GM12878 (cell line): ENCODE measurements at regions not wholly inside any gene's neighbourhood (a gene's known extent, or its start where the extent isn't known, plus 50 kb on each side); places are given as distances from the start of the nearest gene placed in this dataset.

ENCODE experiments used
- ATAC-seq: fragments of 200-7000 bp; cut with Tn5 transposase; 3 replicates; pipeline ENCODE4 v1.9.1; 2020; ENCODE audit warnings: mild to moderate bottlenecking, moderate library complexity
- BruUV-seq: library from RNA; stranded (reverse); fragments of 400-500 nt; replicated peaks from 2 replicates; lab custom pipeline; 2021; lab: Mats Ljungman, UMichigan
- CTCF ChIA-PET: fragments of 300-600 bp; sonication (Branson Sonifier 250); formaldehyde crosslinking; extraction: SDS; loops from one replicate; lab custom pipeline; 2021; ENCODE audit warnings: inconsistent platforms; lab: Yijun Ruan, JAX
- POLR2A ChIA-PET: fragments of 350-600 bp; formaldehyde crosslinking; extraction: SDS; loops from one replicate; lab custom pipeline; 2021; ENCODE audit warnings: inconsistent platforms; lab: Charles Lee
- RAD21 ChIA-PET: fragments of 300-600 bp; sonication (Branson Sonifier 250); formaldehyde crosslinking; loops from one replicate; lab custom pipeline; 2023; ENCODE audit warnings: antibody characterized with exemption; ENCODE audit not compliant: unreplicated experiment; lab: Charles Lee
- SMC1A ChIA-PET: fragments of 300-600 bp; sonication (Branson Sonifier 250); formaldehyde crosslinking; loops from one replicate; lab custom pipeline; 2023; ENCODE audit not compliant: unreplicated experiment, uncharacterized antibody; lab: Charles Lee
- DNase-seq: peaks from one replicate; pipeline ENCODE4 v3.0.0-alpha.2; 2011; ENCODE audit warnings: low read depth, low spot score
- FAIRE-seq: peaks from 3 replicates; lab custom pipeline; 2011; peaks lifted over from hg19 to GRCh38; lab: Jason Lieb, UNC
- H2AFZ ChIP-seq: 2 replicates; pipeline ENCODE4 v1.6.0; 2011; ENCODE audit warnings: low read depth, low read length, control low read depth; ENCODE audit not compliant: control insufficient read depth
- H3K27ac ChIP-seq: 2 replicates; pipeline ENCODE4 v1.5.1; 2011; ENCODE audit warnings: control low read depth; ENCODE audit not compliant: control insufficient read depth, insufficient read depth
- H3K27me3 ChIP-seq, 2 experiments: replicated peaks in 1 of 2; 2 replicates each; pipeline versions ENCODE4 v1.6.0 to v1.6.1; 2011; ENCODE audit warnings: low read length in 1 of 2; ENCODE audit not compliant: control insufficient read depth in 2 of 2, insufficient read depth in 2 of 2
- H3K36me3 ChIP-seq, 2 experiments: 2 replicates each; pipeline ENCODE4 v1.5.1; 2011; ENCODE audit warnings: low read length in 1 of 2; ENCODE audit not compliant: control insufficient read depth in 2 of 2, insufficient read depth in 2 of 2
- H3K4me1 ChIP-seq: 2 replicates; pipeline ENCODE4 v1.6.1; 2011; ENCODE audit warnings: mild to moderate bottlenecking, low read length, moderate library complexity, mixed read lengths; ENCODE audit not compliant: control insufficient read depth, insufficient read depth
- H3K4me2 ChIP-seq: 2 replicates; pipeline ENCODE4 v1.6.0; 2011; ENCODE audit warnings: control low read depth; ENCODE audit not compliant: control insufficient read depth, insufficient read depth
- H3K4me3 ChIP-seq: fragments of 200-600 bp; sonication (generic); 2 replicates; pipeline ENCODE4 v1.5.1; 2016
- H3K79me2 ChIP-seq: 2 replicates; pipeline ENCODE4 v1.6.0; 2011; ENCODE audit warnings: low read length; ENCODE audit not compliant: control insufficient read depth, insufficient read depth
- H3K9ac ChIP-seq: 2 replicates; pipeline ENCODE4 v1.8.0; 2011; ENCODE audit warnings: low read length, control low read depth, mixed read lengths; ENCODE audit not compliant: control insufficient read depth, insufficient read depth
- H3K9me3 ChIP-seq: replicated peaks from 3 replicates; pipeline ENCODE4 v1.5.1; 2011; ENCODE audit warnings: mild to moderate bottlenecking, low read length; ENCODE audit not compliant: control insufficient read depth, insufficient read depth
- H4K20me1 ChIP-seq: 2 replicates; pipeline ENCODE4 v1.6.0; 2011; ENCODE audit not compliant: control insufficient read depth, insufficient read depth
- ATF7 ChIP-seq: fragments of 450-650 bp; IDR thresholded peaks from 2 replicates; pipeline ENCODE4 v1.6.1; 2016; ENCODE audit warnings: low read depth, mild to moderate bottlenecking
- BHLHE40 ChIP-seq, 2 experiments: fragments of 450-650 bp in 1 of 2; IDR thresholded peaks; 2 replicates each; pipeline ENCODE4 v1.6.1; 2011 to 2017; ENCODE audit warnings: low read depth in 2 of 2, borderline replicate concordance in 1 of 2, improper control_type of control experiment in 1 of 2, low read length in 1 of 2, mild to moderate bottlenecking in 1 of 2
- FOXK2 ChIP-seq: fragments of 450-650 bp; IDR thresholded peaks from 2 replicates; pipeline ENCODE4 v1.6.1; 2017; ENCODE audit warnings: mild to moderate bottlenecking, moderate library complexity
- HDAC6 ChIP-seq: fragments of 200-600 bp; sonication (generic); IDR thresholded peaks from one replicate; pipeline ENCODE4 v1.8.0; 2017; ENCODE audit warnings: antibody characterized with exemption; ENCODE audit not compliant: unreplicated experiment
- JUNB ChIP-seq: IDR thresholded peaks from 2 replicates; pipeline ENCODE4 v1.6.1; 2016; ENCODE audit warnings: antibody characterized with exemption, mild to moderate bottlenecking
- JUND ChIP-seq: IDR thresholded peaks from 2 replicates; pipeline ENCODE4 v1.6.1; 2012; ENCODE audit warnings: low read depth, mild to moderate bottlenecking, low read length, improper control_type of control experiment, moderate library complexity
- KAT2A ChIP-seq: conservative IDR thresholded peaks from 2 replicates; pipeline ENCODE4 v1.6.1; 2011; ENCODE audit warnings: low read depth, low read length; ENCODE audit not compliant: control insufficient read depth
- ZSCAN29 ChIP-seq: fragments of 450-650 bp; IDR thresholded peaks from 2 replicates; pipeline ENCODE4 v1.6.1; 2017; ENCODE audit warnings: mild to moderate bottlenecking, moderate library complexity
- WGBS: methylation state at CpG from one replicate; pipeline ENCODE4 v1.1.6; 2016; ENCODE audit warnings: low lambda C conversion rate; ENCODE audit not compliant: insufficient replicate concordance, insufficient coverage; ENCODE audit errors: missing lambda C conversion rate; 5-methylcytosine and 5-hydroxymethylcytosine counted together
- in situ Hi-C: fragments of 300-500 bp; cut with MboI; formaldehyde crosslinking; loops from 9 replicates; pipeline ENCODE4 v1.14.3; 2018; ENCODE audit warnings: mixed read lengths
- intact Hi-C: fragments of 100-400 bp; cut with micrococcal nuclease; formaldehyde crosslinking; loops from one replicate; pipeline ENCODE4 v1.14.2; 2022; ENCODE audit not compliant: unreplicated experiment
- TF ChIP-seq, protein P1 (sequence below): IDR thresholded peaks from 2 replicates; pipeline ENCODE4 v1.6.1; 2012; ENCODE audit warnings: mild to moderate bottlenecking, low read depth, low read length
- TF ChIP-seq, protein P2 (sequence below): fragments of 450-650 bp; IDR thresholded peaks from 2 replicates; pipeline ENCODE4 v1.6.1; 2017; ENCODE audit warnings: antibody characterized with exemption, mild to moderate bottlenecking, moderate library complexity
- TF ChIP-seq, protein P3 (sequence below): fragments of 450-650 bp; IDR thresholded peaks from 2 replicates; pipeline ENCODE4 v1.6.1; 2017; ENCODE audit warnings: low read depth, mild to moderate bottlenecking, moderate library complexity
- TF ChIP-seq, protein P4 (sequence below): IDR thresholded peaks from 2 replicates; pipeline ENCODE4 v1.6.1; 2011; ENCODE audit warnings: mild to moderate bottlenecking, low read depth, low read length, moderate library complexity; ENCODE audit not compliant: insufficient replicate concordance

DNA sequence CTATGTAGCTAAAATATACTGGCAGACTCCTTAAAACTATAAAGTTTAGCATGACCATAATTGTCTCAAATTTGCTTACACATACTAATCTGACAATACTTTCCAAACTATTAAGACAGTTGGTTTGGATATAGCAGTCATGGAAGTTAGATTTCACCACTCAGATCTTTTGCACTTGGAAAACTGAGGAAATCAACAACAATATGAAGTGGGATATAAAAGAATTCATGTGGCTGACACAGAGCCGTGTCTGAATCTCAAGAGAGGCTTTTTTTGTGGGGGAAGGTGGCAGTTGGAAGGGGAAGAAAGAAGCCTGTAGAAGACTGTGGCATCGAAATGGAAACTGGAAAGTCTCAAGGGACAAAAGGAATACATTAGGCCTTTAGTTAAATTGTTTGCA lies 166.6 kb upstream of the FLRT2 start:
- no peak overlapping the region for H3K4me3 ChIP-seq
- no peaks in the 10 kb centered on the region for H3K79me2 ChIP-seq
- FAIRE-seq (no peak), DNase-seq (no peak), ATAC-seq (no peak)
- no peaks in the 10 kb centered on the region for H3K9me3 ChIP-seq
- ChIA-PET RAD21 (no interaction called here), SMC1A (no interaction called here), CTCF (no interaction called here), POLR2A (no interaction called here)
- no peak overlapping the region for H3K4me2 ChIP-seq
- H2AFZ ChIP-seq, result no peak overlapping the region
- in situ Hi-C loops, result no loop called here
- H3K27me3 ChIP-seq, result no peaks in the 10 kb centered on the region
- no peaks in the 10 kb centered on the region for H4K20me1 ChIP-seq
- BruUV-seq, result no TSS peak
- WGBS, result 0% methylated on average over 2 of the region's 2 CpGs
- no peaks in the 10 kb centered on the region for H3K4me1 ChIP-seq
- intact Hi-C loops, result no loop called here
- no peaks in the 10 kb centered on the region for H3K36me3 ChIP-seq
- no peak overlapping the region for H3K27ac ChIP-seq
- no peak overlapping the region for H3K9ac ChIP-seq
- TF ChIP-seq, protein P1, sequence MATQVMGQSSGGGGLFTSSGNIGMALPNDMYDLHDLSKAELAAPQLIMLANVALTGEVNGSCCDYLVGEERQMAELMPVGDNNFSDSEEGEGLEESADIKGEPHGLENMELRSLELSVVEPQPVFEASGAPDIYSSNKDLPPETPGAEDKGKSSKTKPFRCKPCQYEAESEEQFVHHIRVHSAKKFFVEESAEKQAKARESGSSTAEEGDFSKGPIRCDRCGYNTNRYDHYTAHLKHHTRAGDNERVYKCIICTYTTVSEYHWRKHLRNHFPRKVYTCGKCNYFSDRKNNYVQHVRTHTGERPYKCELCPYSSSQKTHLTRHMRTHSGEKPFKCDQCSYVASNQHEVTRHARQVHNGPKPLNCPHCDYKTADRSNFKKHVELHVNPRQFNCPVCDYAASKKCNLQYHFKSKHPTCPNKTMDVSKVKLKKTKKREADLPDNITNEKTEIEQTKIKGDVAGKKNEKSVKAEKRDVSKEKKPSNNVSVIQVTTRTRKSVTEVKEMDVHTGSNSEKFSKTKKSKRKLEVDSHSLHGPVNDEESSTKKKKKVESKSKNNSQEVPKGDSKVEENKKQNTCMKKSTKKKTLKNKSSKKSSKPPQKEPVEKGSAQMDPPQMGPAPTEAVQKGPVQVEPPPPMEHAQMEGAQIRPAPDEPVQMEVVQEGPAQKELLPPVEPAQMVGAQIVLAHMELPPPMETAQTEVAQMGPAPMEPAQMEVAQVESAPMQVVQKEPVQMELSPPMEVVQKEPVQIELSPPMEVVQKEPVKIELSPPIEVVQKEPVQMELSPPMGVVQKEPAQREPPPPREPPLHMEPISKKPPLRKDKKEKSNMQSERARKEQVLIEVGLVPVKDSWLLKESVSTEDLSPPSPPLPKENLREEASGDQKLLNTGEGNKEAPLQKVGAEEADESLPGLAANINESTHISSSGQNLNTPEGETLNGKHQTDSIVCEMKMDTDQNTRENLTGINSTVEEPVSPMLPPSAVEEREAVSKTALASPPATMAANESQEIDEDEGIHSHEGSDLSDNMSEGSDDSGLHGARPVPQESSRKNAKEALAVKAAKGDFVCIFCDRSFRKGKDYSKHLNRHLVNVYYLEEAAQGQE, result no peak
- TF ChIP-seq JUNB (no peak), FOXK2 (no peak), BHLHE40 (IDR thresholded peaks at IDR 0.05; ENCODE audit: borderline replicate concordance in 1 of 2, low read depth in 2 of 2, low read length in 1 of 2) (no peak), JUND (no peak), ATF7 (no peak), HDAC6 (no peak), KAT2A (no peak), ZSCAN29 (no peak)
- TF ChIP-seq, protein P2, sequence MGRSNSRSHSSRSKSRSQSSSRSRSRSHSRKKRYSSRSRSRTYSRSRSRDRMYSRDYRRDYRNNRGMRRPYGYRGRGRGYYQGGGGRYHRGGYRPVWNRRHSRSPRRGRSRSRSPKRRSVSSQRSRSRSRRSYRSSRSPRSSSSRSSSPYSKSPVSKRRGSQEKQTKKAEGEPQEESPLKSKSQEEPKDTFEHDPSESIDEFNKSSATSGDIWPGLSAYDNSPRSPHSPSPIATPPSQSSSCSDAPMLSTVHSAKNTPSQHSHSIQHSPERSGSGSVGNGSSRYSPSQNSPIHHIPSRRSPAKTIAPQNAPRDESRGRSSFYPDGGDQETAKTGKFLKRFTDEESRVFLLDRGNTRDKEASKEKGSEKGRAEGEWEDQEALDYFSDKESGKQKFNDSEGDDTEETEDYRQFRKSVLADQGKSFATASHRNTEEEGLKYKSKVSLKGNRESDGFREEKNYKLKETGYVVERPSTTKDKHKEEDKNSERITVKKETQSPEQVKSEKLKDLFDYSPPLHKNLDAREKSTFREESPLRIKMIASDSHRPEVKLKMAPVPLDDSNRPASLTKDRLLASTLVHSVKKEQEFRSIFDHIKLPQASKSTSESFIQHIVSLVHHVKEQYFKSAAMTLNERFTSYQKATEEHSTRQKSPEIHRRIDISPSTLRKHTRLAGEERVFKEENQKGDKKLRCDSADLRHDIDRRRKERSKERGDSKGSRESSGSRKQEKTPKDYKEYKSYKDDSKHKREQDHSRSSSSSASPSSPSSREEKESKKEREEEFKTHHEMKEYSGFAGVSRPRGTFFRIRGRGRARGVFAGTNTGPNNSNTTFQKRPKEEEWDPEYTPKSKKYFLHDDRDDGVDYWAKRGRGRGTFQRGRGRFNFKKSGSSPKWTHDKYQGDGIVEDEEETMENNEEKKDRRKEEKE, result no peak
- TF ChIP-seq, protein P3, sequence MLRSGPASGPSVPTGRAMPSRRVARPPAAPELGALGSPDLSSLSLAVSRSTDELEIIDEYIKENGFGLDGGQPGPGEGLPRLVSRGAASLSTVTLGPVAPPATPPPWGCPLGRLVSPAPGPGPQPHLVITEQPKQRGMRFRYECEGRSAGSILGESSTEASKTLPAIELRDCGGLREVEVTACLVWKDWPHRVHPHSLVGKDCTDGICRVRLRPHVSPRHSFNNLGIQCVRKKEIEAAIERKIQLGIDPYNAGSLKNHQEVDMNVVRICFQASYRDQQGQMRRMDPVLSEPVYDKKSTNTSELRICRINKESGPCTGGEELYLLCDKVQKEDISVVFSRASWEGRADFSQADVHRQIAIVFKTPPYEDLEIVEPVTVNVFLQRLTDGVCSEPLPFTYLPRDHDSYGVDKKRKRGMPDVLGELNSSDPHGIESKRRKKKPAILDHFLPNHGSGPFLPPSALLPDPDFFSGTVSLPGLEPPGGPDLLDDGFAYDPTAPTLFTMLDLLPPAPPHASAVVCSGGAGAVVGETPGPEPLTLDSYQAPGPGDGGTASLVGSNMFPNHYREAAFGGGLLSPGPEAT, result no peak
- TF ChIP-seq, protein P4, sequence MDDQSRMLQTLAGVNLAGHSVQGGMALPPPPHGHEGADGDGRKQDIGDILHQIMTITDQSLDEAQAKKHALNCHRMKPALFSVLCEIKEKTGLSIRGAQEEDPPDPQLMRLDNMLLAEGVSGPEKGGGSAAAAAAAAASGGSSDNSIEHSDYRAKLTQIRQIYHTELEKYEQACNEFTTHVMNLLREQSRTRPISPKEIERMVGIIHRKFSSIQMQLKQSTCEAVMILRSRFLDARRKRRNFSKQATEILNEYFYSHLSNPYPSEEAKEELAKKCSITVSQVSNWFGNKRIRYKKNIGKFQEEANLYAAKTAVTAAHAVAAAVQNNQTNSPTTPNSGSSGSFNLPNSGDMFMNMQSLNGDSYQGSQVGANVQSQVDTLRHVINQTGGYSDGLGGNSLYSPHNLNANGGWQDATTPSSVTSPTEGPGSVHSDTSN, result no peak
